Neural cell (in vitro differentiated cells): ENCODE measurements at regions not wholly inside any gene's neighbourhood (a gene's known extent, or its start where the extent isn't known, plus 50 kb on each side); places are given as distances from the start of the nearest gene placed in this dataset.

Source experiments
- H2AFZ ChIP-seq: fragments of 200-600, 300-800 bp; sonication (generic), shearing (Covaris generic); 2 replicates; pipeline ENCODE4 v1.6.0; 2014; ENCODE audit warnings: low read depth, mild to moderate bottlenecking, antibody characterized with exemption, low read length, moderate library complexity
- H3F3A ChIP-seq: fragments of 200-600 bp; shearing (Covaris generic); 2 replicates; pipeline ENCODE4 v1.6.1; 2016; ENCODE audit warnings: mild to moderate bottlenecking, moderate library complexity, mixed read lengths, antibody characterized with exemption, low read length; ENCODE audit not compliant: insufficient read depth, poor library complexity, severe bottlenecking
- H3K27ac ChIP-seq: fragments of 200-600, 300-800 bp; sonication (generic), shearing (Covaris generic); 2 replicates; pipeline ENCODE4 v1.5.1; 2014; ENCODE audit warnings: mild to moderate bottlenecking, low read length, moderate library complexity
- H3K27me3 ChIP-seq: fragments of 300-800, 200-600 bp; sonication (generic), shearing (Covaris generic); 2 replicates; pipeline ENCODE4 v1.6.0; 2014; ENCODE audit warnings: mild to moderate bottlenecking, low read depth, low read length, moderate library complexity; ENCODE audit not compliant: insufficient read depth
- H3K36me3 ChIP-seq: fragments of 300-800, 200-600 bp; sonication (generic), shearing (Covaris generic); 2 replicates; pipeline ENCODE4 v1.5.1; 2014; ENCODE audit warnings: mild to moderate bottlenecking, antibody characterized with exemption, low read length, moderate library complexity; ENCODE audit not compliant: insufficient read depth
- H3K4me2 ChIP-seq: fragments of 300-800, 200-600 bp; sonication (generic), shearing (Covaris generic); 2 replicates; pipeline ENCODE4 v1.6.0; 2014; ENCODE audit warnings: mild to moderate bottlenecking, low read length
- H3K4me3 ChIP-seq: fragments of 300-800, 200-600 bp; sonication (generic), shearing (Covaris generic); 2 replicates; pipeline ENCODE4 v1.5.1; 2014; ENCODE audit warnings: mild to moderate bottlenecking, low read length, moderate library complexity
- H3K79me2 ChIP-seq: fragments of 200-600 bp; shearing (Covaris generic); replicated peaks from 2 replicates; pipeline ENCODE4 v1.6.0; 2014; ENCODE audit warnings: mild to moderate bottlenecking, low read length, moderate library complexity; ENCODE audit not compliant: insufficient read depth
- H3K9ac ChIP-seq: fragments of 300-800, 200-600 bp; sonication (generic), shearing (Covaris generic); 2 replicates; pipeline ENCODE4 v1.6.1; 2016; ENCODE audit warnings: mild to moderate bottlenecking, low read length, mixed read lengths
- H3K9me2 ChIP-seq: fragments of 200-600 bp; shearing (Covaris generic); 2 replicates; pipeline ENCODE4 v1.6.1; 2016; ENCODE audit warnings: mild to moderate bottlenecking, low read length, mixed read lengths; ENCODE audit not compliant: insufficient read depth
- H3K9me3 ChIP-seq: fragments of 200-600, 300-800 bp; sonication (generic), shearing (Covaris generic); 2 replicates; pipeline ENCODE4 v1.6.1; 2016; ENCODE audit warnings: mild to moderate bottlenecking, mixed run types, low read length, moderate library complexity, mixed read lengths
- H4K20me1 ChIP-seq: fragments of 200-600 bp; shearing (Covaris generic); 2 replicates; pipeline ENCODE4 v1.6.1; 2016; ENCODE audit warnings: mild to moderate bottlenecking, mixed run types; ENCODE audit not compliant: insufficient read depth
- CTCF ChIP-seq: fragments of 450-650 bp; IDR thresholded peaks from 2 replicates; pipeline ENCODE4 v1.5.1; 2014; ENCODE audit warnings: antibody characterized with exemption, mild to moderate bottlenecking, moderate library complexity; ENCODE audit not compliant: poor library complexity, severe bottlenecking
- EP300 ChIP-seq: fragments of 450-650 bp; conservative IDR thresholded peaks from 2 replicates; pipeline ENCODE4 v1.6.1; 2014; ENCODE audit warnings: antibody characterized with exemption, mild to moderate bottlenecking, moderate library complexity; ENCODE audit not compliant: poor library complexity, severe bottlenecking
- EZH2 ChIP-seq: fragments of 200-600, 300-800 bp; shearing (Covaris generic), sonication (generic); IDR thresholded peaks from 2 replicates; pipeline ENCODE4 v1.6.1; 2014; ENCODE audit warnings: antibody characterized with exemption, low read length, borderline replicate concordance, mild to moderate bottlenecking; ENCODE audit not compliant: insufficient read depth, poor library complexity, severe bottlenecking
- MXI1 ChIP-seq: fragments of 450-650 bp; conservative IDR thresholded peaks from 2 replicates; pipeline ENCODE4 v1.6.1; 2014; ENCODE audit warnings: antibody characterized with exemption, mild to moderate bottlenecking; ENCODE audit not compliant: poor library complexity, severe bottlenecking
- POLR2AphosphoS5 ChIP-seq: IDR thresholded peaks from 2 replicates; pipeline ENCODE4 v1.6.1; 2012
- RAD21 ChIP-seq: fragments of 450-650 bp; conservative IDR thresholded peaks from 2 replicates; pipeline ENCODE4 v1.6.1; 2014; ENCODE audit warnings: antibody characterized with exemption, mild to moderate bottlenecking, moderate library complexity
- REST ChIP-seq: IDR thresholded peaks from 2 replicates; pipeline ENCODE4 v1.6.1; 2012; ENCODE audit warnings: borderline replicate concordance
- SMC3 ChIP-seq: fragments of 450-650 bp; conservative IDR thresholded peaks from 2 replicates; pipeline ENCODE4 v1.6.1; 2014; ENCODE audit warnings: antibody characterized with exemption, mild to moderate bottlenecking, moderate library complexity; ENCODE audit not compliant: poor library complexity
- TAF1 ChIP-seq: IDR thresholded peaks from 2 replicates; pipeline ENCODE4 v1.6.1; 2012; ENCODE audit warnings: low read depth

GRCh38 chr9:115296831-115297565 is 179.0 kb upstream of the TNC start:
- no peaks in the 10 kb centered on the region for H4K20me1 ChIP-seq
- H3K36me3 ChIP-seq: no peaks in the 10 kb centered on the region
- H3F3A ChIP-seq: no peaks in the 10 kb centered on the region
- H3K27me3 ChIP-seq: no peaks in the 10 kb centered on the region
- TF ChIP-seq MXI1: no peak
- no peak for TF ChIP-seq TAF1
- no peaks in the 10 kb centered on the region for H3K79me2 ChIP-seq
- no peak overlapping the region for H3K9ac ChIP-seq
- no peaks in the 10 kb centered on the region for H3K9me3 ChIP-seq
- H2AFZ ChIP-seq: no peak overlapping the region
- no peak overlapping the region for H3K4me3 ChIP-seq
- H3K4me2 ChIP-seq: no peak overlapping the region
- no peak overlapping the region for H3K27ac ChIP-seq
- no peaks in the 10 kb centered on the region for H3K9me2 ChIP-seq

GRCh38 chr9:115300116-115300515 is 182.2 kb upstream of the TNC start:
- Histone ChIP-seq H3K9me2 (no peaks in the 10 kb centered on the region), H2AFZ (no peak overlapping the region), H3K79me2 (no peaks in the 10 kb centered on the region), H3K27ac (no peak overlapping the region), H3K36me3 (no peaks in the 10 kb centered on the region), H4K20me1 (no peaks in the 10 kb centered on the region), H3K27me3 (no peaks in the 10 kb centered on the region), H3K9me3 (no peaks in the 10 kb centered on the region), H3K4me2 (no peak overlapping the region), H3K4me3 (no peak overlapping the region), H3F3A (no peaks in the 10 kb centered on the region), H3K9ac (no peak overlapping the region)
- TF ChIP-seq EZH2: no peak
- TF ChIP-seq RAD21: no peak
- no peak for TF ChIP-seq EP300
- no peak for TF ChIP-seq POLR2AphosphoS5
- TF ChIP-seq MXI1: no peak
- no peak for TF ChIP-seq CTCF
- no peak for TF ChIP-seq SMC3
- no peak for TF ChIP-seq TAF1
- no peak for TF ChIP-seq REST
